Skin epidermis (tissue), 12 donors: ENCODE measurements at regions not wholly inside any gene's neighbourhood (a gene's known extent, or its start where the extent isn't known, plus 50 kb on each side); places are given as distances from the start of the nearest gene placed in this dataset.

Experiments
- H3K27ac ChIP-seq, 21 experiments: fragments of 200-600 bp; sonication (generic) in 11 of 21; one replicate each; pipeline ENCODE4 v1.5.0; 2020; ENCODE audit warnings: mild to moderate bottlenecking in 3 of 21, inconsistent platforms in 2 of 21, moderate library complexity in 2 of 21
- H3K4me3 ChIP-seq, 7 experiments: fragments of 200-600 bp; sonication (generic) in 2 of 7; one replicate each; pipeline ENCODE4 v1.5.0; 2020; ENCODE audit warnings: inconsistent platforms in 2 of 7, mild to moderate bottlenecking in 2 of 7, moderate library complexity in 1 of 7

DNA sequence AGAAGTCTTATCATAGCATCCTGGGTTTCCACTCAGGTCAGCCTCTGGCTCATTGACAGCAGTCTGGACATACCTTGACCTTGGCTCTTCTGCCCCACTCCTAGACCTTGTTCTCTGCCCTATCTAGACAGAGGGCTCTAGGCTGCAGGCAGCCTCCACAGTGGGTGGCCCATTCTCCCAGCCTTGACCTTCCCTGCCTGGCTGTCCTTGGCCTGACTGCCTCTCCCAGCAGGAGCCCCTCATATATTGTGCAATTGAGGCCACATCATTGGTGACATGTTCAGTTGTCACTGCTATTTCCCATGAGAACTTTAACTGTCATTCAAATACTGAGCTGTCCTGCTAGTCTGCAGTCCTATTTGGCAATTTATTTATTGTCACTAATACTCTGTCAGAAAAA is 503.4 kb downstream of the PLXNA4 start:
- H3K4me3 ChIP-seq: no peak overlapping the region
- H3K27ac ChIP-seq: no peak overlapping the region

DNA sequence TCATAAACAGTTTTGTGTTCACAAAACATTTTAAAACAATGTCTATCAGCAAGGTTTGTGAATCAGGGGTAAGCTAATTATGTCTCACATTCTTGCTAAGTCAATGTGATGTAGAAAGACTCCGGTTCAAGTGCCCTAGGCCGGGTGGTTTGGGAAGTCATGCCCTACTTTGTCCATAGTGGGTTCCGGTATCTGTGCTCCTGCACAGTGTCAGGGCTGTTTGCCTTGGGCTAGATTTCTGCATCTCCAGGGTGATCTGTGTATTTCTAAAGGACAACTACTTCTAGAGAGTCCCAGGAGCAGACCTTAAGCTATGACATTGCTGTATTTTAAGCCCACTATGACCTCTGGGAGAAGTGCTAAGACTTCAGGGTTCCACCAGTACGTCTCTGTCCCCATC is 504.1 kb downstream of the PLXNA4 start:
- Histone ChIP-seq H3K4me3 (no peak overlapping the region), H3K27ac (no peak overlapping the region)

DNA sequence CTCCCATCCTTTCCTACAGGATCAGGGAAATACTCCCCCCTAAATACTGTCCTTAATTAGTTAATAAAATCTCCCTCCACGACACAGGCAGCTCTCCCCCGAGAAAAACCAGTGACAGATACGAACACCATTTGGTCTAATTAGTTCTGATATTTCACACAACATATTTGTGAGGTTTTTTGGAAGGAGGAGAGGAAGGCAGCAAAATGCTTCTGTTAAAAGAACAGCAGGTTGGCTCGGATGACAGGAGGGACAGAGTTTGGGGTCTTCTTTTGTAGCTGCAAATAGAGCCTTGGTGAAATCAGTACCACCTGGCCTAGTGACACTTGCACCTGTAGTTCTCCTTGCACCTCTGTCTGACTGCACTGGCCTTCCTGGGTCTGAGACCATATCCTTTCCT is 507.0 kb downstream of the PLXNA4 start:
- no peak overlapping the region for H3K27ac ChIP-seq

DNA sequence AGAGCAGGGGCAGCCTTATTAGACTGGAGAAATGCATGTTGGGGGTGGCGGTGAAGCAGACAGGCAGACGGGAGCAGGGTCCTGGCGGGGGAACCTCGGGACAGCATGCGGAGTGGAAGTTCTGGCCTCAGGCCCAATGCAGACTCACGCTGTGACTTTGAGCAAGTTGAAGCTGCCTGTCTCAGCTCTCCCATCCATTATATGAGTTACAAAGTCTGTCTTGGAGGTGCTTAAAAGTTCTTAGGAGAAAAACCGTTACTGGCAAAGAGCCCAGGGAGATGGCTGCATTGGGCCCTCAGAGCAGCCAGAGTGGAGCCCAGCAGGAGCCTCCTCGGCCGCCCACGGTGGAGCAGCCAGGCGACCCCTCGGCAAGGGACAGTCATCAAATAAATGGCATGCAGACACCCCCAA is 509.5 kb downstream of the PLXNA4 start:
- Histone ChIP-seq H3K4me3 (no peak overlapping the region), H3K27ac (peak overlapping the region in 10 of 21 experiments; percentile 10 to 80 (median 52))

More for the DNA sequence above, 507.0 kb downstream of the PLXNA4 start:
- H3K4me3 ChIP-seq: no peak overlapping the region

- Histone ChIP-seq H3K4me3 (no peak overlapping the region), H3K27ac (peak overlapping the region in 11 of 21 experiments; percentile 10 to 80 (median 52))
Measured at GRCh38 chr7:132065989-132066603, 509.7 kb upstream of the PODXL start.

- no peak overlapping the region for H3K4me3 ChIP-seq
- peak overlapping the region in 9 of 21 experiments; percentile 10 to 80 (median 44) for H3K27ac ChIP-seq
Measured at GRCh38 chr7:132065193-132065988, 509.0 kb upstream of the PODXL start.

GRCh38 chr7:132063800-132064199 is 507.4 kb upstream of the PODXL start:
- no peak overlapping the region for H3K27ac ChIP-seq
- H3K4me3 ChIP-seq: no peak overlapping the region

DNA sequence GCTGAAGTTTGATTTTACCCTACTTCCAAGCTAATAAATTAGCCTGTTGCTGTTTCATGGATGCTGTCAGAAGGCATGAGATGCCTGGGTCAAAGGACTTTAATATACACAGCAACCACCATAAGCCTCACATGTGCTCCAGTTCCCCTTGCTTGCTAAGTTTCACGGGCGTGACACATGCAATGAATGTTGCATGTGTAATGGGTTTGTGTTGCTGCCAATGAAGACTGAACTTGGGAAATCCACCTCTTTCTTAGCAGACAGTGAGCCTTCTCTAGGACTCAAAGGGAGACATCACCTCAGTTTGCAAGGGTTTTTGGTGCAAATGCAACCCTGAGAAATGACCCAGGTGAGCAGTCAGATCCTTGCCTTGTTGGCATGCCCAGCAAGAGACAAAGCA is 505.5 kb upstream of the PODXL start:
- Histone ChIP-seq H3K4me3 (no peak overlapping the region), H3K27ac (no peak overlapping the region)

GRCh38 chr7:132059141-132059540 is 502.7 kb upstream of the PODXL start:
- no peak overlapping the region for H3K27ac ChIP-seq
- H3K4me3 ChIP-seq: no peak overlapping the region

DNA sequence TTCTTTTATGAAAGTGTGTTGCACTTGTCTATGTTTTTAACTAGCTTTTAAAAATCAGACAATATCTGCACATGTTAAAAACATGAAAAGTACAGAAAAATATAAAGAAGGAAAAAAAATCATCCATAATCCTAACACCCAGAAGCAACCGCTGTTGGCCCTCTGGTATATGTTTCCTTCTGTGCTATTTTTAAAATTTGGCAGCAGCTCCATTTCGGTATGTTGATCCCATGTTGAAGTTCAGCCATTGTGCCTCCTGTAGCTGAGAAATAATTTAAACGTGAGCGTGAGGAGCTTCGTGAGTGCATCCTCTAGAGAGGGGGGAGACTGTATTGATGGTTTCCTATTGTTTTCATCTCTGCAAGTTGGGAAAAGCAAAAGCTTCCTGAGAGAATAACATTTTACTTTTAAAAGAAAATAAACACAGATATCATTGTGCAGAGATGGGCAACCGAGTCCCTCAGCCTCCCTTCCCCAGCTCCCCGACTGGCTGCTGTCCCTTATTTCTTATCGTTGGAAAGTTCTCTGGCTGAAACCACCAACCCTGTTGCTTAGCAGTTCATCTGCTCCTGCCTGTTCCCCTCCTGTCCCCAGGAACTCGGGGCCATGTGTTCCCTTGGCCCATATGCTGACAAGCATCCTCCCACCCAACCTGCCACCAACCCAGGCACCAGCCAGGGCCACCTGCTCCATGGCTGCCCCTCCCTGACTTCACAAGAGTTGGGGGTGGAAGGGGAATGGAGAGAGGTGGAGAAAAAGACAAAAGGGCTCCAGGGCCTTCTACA is 499.1 kb upstream of the PODXL start:
- no peak overlapping the region for H3K4me3 ChIP-seq

GRCh38 chr7:132053871-132054270 is 497.4 kb upstream of the PODXL start:
- Histone ChIP-seq H3K27ac (no peak overlapping the region), H3K4me3 (no peak overlapping the region)

More for the DNA sequence above, 499.1 kb upstream of the PODXL start:
- no peak overlapping the region for H3K27ac ChIP-seq

DNA sequence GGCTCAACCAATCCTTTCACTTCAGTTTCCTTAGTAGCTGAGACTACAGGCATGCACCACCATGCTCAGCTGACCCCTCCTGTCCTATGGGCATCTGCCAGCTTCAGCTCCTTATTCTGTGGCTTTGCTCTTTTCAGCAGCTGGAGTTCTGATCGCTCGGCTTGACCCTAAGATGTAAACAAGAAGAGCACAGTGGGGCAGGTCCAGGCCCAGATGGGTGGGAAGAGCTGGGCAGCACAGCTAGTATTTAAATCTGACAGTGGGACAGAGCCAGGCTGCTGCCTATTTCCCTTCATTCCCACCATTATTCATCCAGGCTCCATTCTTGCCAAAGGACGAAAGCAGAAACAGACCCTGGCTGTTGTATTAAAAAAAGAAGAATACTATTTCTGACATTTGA is 494.9 kb upstream of the PODXL start:
- Histone ChIP-seq H3K4me3 (no peak overlapping the region), H3K27ac (no peak overlapping the region)

- H3K4me3 ChIP-seq: no peak overlapping the region
- H3K27ac ChIP-seq: no peak overlapping the region
Measured at GRCh38 chr7:132049462-132050304, 493.3 kb upstream of the PODXL start.

- Histone ChIP-seq H3K27ac (no peak overlapping the region), H3K4me3 (no peak overlapping the region)
Measured at GRCh38 chr7:132045481-132045980, 489.1 kb upstream of the PODXL start.

DNA sequence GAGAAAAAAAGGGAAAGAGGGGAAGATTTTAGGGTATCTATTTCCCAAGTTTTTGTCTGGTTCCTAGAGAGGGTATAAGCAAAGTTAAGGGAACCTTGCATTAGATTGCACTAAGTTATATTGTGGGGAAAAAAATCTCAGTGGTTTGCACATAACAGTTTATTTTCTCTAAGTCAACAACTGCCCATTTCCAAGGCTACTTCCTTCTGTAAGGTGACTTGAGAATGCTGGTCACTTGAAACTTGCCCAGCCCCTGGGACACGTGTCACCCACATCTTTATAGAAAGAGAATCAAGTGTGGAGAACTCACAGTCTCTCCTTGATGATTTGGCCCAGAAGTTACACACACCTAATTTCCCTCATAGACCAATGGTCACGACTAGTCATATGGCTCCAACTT is 488.6 kb upstream of the PODXL start:
- H3K27ac ChIP-seq: no peak overlapping the region
- no peak overlapping the region for H3K4me3 ChIP-seq

- H3K4me3 ChIP-seq: no peak overlapping the region
Measured at GRCh38 chr7:132044247-132044646, 487.8 kb upstream of the PODXL start.

DNA sequence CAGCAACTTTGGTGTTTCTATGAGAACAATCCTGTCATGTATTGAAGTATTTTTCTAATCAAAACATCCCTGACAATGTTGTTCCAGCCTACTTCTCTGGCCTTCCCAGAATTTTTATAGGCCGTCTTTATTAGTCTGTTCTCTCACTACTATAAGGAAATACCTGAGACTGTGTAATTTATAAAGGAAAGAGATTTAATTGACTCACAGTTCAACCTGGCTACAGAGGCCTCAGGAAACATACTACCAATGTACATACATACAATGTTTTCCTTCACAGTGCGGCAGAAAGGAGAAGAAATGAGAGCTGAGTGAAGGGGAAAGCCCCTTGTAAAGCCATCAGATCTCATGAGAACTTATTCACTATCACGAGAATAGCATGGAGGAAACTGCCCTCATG is 484.7 kb upstream of the PODXL start:
- Histone ChIP-seq H3K27ac (no peak overlapping the region), H3K4me3 (no peak overlapping the region)

More at GRCh38 chr7:132044247-132044646, 487.8 kb upstream of the PODXL start:
- H3K27ac ChIP-seq: no peak overlapping the region

DNA sequence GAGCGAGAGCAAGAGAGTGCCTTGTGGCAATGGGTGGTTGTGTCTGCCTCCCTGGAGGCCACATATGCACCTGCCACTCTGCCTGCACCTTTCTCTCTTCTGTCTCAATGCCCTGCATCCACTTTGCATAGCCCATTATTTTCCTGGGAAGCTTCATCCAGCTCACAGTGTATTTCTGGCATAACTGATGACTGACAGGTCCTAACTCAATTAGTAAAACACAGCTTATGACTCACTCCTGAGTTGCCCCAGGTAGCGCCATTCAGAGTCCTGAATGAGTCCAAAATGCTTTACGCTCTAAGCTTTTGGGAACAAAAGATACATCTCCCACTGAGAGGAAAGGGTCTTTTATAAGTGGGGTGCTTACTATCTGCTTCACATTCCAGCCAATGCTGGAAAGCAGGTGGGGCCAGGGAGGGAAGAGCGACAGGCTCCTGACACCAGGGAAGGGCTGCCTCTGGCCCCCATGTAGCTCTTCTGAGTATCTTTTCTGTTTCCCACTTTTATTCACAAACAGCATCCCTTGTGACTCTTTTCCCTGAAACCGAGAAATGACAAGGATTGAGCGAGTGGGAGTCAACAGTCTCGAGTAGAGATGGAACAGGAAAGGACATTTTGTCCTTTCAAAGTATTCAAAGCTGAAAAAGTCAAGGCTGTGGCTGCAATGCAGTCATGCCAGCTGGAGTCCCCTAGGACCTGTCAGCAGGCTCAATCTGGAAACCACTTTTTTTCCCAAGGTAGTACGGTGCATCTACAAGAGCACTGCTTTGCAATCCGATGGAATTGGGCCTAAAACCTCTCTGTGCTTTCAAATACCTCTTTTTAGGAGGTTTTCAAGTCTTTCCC is 479.3 kb upstream of the PODXL start:
- no peak overlapping the region for H3K27ac ChIP-seq

More for the DNA sequence above, 479.3 kb upstream of the PODXL start:
- no peak overlapping the region for H3K4me3 ChIP-seq
